ENCODE measurements at regions not wholly inside any gene's neighbourhood (a gene's known extent, or its start where the extent isn't known, plus 50 kb on each side); places are given as distances from the start of the nearest gene placed in this dataset.

- H3K9me3 ChIP-seq = no peaks in the 10 kb centered on the region
- H3K27me3 ChIP-seq = no peaks in the 10 kb centered on the region
- no peaks in the 10 kb centered on the region for H3K36me3 ChIP-seq
- no peak overlapping the region for H3K27ac ChIP-seq
- no peak overlapping the region for H3K4me3 ChIP-seq
- TF ChIP-seq POLR2A (IDR thresholded peaks at IDR 0.05) (no peak), CTCF (IDR thresholded peaks at IDR 0.05) (no peak)
- no peak for DNase-seq
- intact Hi-C loops (cut with DNase I; ENCODE audit: low total_unique reads) = no loop called here
- no peaks in the 10 kb centered on the region for H3K4me1 ChIP-seq
Measured at GRCh38 chr12:88998421-88998820, 353.9 kb downstream of the DUSP6 start.

GRCh38 chr12:88996200-88996788 lies 356.0 kb downstream of the DUSP6 start:
- Histone ChIP-seq H3K27ac (no peak overlapping the region), H3K4me3 (no peak overlapping the region), H3K36me3 (no peaks in the 10 kb centered on the region), H3K27me3 (no peaks in the 10 kb centered on the region), H3K4me1 (no peaks in the 10 kb centered on the region), H3K9me3 (no peaks in the 10 kb centered on the region)
- DNase-seq = no peak
- TF ChIP-seq CTCF (IDR thresholded peaks at IDR 0.05) (no peak), POLR2A (IDR thresholded peaks at IDR 0.05) (no peak)
- intact Hi-C loops (cut with DNase I; ENCODE audit: low total_unique reads) = no loop called here

- no peaks in the 10 kb centered on the region for H3K36me3 ChIP-seq
- no peaks in the 10 kb centered on the region for H3K4me1 ChIP-seq
- no peaks in the 10 kb centered on the region for H3K27me3 ChIP-seq
- TF ChIP-seq CTCF (IDR thresholded peaks at IDR 0.05) (no peak), POLR2A (IDR thresholded peaks at IDR 0.05) (no peak)
- no peak overlapping the region for H3K4me3 ChIP-seq
- intact Hi-C loops (cut with DNase I; ENCODE audit: low total_unique reads) = no loop called here
- H3K9me3 ChIP-seq = no peaks in the 10 kb centered on the region
- no peak overlapping the region for H3K27ac ChIP-seq
- no peak for DNase-seq
Measured at GRCh38 chr12:88994971-88995370, 357.3 kb downstream of the DUSP6 start.

GRCh38 chr12:88994537-88994936 lies 357.8 kb downstream of the DUSP6 start:
- Histone ChIP-seq H3K4me1 (no peaks in the 10 kb centered on the region), H3K9me3 (no peaks in the 10 kb centered on the region), H3K27me3 (no peaks in the 10 kb centered on the region), H3K27ac (no peak overlapping the region), H3K36me3 (no peaks in the 10 kb centered on the region), H3K4me3 (no peak overlapping the region)
- DNase-seq = no peak
- intact Hi-C loops (cut with DNase I; ENCODE audit: low total_unique reads) = no loop called here
- TF ChIP-seq POLR2A (IDR thresholded peaks at IDR 0.05) (no peak), CTCF (IDR thresholded peaks at IDR 0.05) (no peak)

GRCh38 chr12:88993651-88994050 lies 358.6 kb downstream of the DUSP6 start:
- intact Hi-C loops (cut with DNase I; ENCODE audit: low total_unique reads) = no loop called here
- no peaks in the 10 kb centered on the region for H3K4me1 ChIP-seq
- H3K27ac ChIP-seq = no peak overlapping the region
- H3K4me3 ChIP-seq = no peak overlapping the region
- TF ChIP-seq POLR2A (IDR thresholded peaks at IDR 0.05) = no peak
- peak; percentile 40 to 57 (median 49) for TF ChIP-seq CTCF (IDR thresholded peaks at IDR 0.05)
- H3K9me3 ChIP-seq = no peaks in the 10 kb centered on the region
- no peaks in the 10 kb centered on the region for H3K27me3 ChIP-seq
- no peaks in the 10 kb centered on the region for H3K36me3 ChIP-seq
- no peak for DNase-seq
